GM19463 (cell line): ENCODE measurements at regions not wholly inside any gene's neighbourhood (a gene's known extent, or its start where the extent isn't known, plus 50 kb on each side); places are given as distances from the start of the nearest gene placed in this dataset.

Experiments used
- ATAC-seq: cut with Tn5 transposase; IDR thresholded peaks from one replicate; pipeline ENCODE4 v1.9.1; 2021; ENCODE audit warnings: mild to moderate bottlenecking, moderate library complexity; ENCODE audit not compliant: unreplicated experiment

DNA sequence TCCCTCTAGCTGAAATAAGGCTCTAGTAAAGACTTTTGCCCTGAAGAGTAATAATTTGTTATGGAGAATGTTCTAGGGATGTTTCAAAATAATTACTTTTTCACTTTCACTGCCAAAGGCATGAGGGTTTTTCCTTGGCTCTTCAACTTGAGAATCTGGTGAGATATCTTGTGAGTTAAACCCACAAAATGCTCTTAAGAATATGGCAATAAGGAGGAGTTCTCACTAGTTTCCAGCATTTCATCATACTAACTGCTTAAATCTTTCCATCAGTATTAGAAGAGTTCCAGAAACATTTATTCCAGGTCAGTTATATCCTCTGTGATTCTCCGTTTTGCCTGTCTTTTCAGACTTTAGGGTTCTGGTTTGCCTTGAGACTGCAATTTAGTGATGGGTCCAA, 785.6 kb upstream of the GJE1 start:
- ATAC-seq = no peak

DNA sequence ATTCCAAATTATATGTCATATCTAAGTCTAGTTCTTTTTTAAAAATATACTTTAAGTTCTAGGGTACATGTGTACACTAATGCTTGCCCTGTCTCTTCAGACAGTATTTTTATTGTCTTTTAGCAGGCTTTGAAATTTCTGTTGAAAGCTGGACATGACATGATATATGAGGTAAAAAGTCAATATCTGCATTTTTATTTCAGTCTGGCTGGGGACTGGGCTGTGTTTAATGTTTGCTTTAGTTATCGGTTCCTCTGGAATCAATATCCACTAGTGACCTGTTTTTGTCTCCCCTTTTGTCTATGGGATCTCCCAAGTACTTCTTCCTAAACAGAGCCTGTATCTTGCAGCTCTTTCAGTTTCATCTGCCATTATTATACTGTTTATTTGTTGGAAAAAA, 786.2 kb upstream of the GJE1 start:
- ATAC-seq = no peak

DNA sequence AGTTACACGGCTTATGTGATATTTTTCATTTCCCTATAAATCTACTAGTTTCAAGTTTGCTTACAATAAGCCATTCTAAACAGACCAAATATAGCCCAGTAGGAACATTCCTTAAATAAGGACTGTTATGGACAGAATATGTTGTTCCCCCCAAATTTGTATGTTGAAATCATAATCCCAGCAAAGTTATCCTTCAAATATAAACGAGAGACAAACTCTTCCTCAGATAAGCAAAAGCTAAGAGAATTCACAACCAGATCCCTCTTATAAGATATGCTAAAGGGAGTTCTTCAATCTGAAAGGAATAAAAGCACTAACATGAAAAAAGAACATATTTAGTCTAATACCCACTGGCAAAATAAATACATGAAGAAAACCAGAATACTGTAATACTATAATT, 795.5 kb upstream of the GJE1 start:
- no peak for ATAC-seq

DNA sequence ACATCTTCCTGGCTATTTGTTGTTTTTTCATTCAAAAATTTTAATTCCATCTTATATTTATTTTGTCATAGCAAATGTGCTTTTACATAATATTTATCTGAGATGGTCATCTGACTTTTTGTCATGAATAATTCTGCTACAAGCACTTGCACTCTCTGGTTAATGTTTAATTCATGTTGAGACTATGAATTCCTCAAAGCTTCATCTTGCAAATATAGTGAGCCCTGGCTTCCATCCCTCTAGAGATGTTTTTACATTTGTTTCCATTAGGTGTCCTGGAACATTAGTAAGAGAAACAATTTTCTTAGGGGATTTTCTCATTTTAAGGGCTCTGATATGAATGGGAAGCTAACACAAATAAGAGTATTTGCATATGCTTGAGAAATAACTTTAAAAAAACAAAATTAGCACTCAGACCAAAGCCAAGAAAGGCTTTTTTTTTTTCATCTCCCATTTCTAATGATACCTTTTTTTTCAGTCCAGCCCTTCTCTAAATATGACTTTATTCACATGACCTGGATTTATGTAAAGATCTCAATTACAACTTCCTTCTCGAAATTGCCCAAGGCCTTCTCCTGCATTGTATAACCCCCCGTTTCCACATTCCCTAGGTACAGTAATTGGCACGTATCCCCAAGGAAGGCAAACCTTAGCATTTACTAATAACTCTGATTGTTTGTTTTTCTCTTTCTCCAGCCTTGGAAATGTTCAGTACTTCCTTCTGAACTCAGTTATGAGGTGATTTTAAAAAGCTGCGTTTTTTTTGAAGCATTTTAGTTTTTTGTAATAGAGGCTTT, 797.0 kb upstream of the GJE1 start:
- ATAC-seq = no peak

- no peak for ATAC-seq
Observed at GRCh38 chr6:141326925-141327324, 805.8 kb upstream of the GJE1 start.

- peak; percentile 82 for ATAC-seq
Observed at GRCh38 chr6:141326426-141326825, 806.3 kb upstream of the GJE1 start.

GRCh38 chr6:141321493-141322347, 811.0 kb upstream of the GJE1 start:
- ATAC-seq = no peak

DNA sequence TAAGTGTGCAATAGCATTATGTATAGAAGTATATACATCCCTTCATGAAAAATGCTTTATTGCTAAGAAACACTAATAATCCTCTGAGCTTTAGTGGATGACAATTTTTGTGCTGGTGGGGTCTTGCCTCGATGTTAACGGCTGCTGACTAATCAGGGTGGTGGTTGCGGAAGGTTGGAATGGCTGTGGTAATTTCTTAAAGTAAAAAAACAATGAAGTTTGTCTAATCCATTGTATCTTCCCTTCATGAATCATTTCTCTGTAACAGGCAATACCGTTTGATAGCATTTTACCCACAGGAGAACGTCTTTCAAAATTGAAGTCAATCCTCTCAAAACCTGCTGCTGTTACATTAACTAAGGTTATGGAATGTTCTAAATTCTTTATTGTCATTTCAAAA, 816.5 kb upstream of the GJE1 start:
- ATAC-seq = no peak

DNA sequence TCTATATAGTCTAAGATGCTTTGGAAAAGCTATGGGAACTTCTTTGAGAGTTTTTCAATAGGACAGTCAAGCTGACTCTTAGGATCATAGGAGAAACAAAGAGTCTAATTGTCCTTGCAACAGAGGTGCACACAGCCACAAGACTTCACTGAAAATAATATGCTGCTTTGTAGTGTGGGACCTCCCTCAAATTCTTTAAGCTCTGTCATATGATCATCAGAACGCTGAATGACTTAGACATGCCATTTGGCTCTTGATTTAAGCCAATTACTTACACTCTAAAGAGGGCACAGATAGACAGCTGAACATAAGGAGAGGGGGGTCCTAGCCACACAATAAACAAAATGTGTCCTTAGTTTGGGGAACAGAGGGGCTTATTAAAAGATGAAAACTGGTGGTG, 818.7 kb upstream of the GJE1 start:
- ATAC-seq = no peak

DNA sequence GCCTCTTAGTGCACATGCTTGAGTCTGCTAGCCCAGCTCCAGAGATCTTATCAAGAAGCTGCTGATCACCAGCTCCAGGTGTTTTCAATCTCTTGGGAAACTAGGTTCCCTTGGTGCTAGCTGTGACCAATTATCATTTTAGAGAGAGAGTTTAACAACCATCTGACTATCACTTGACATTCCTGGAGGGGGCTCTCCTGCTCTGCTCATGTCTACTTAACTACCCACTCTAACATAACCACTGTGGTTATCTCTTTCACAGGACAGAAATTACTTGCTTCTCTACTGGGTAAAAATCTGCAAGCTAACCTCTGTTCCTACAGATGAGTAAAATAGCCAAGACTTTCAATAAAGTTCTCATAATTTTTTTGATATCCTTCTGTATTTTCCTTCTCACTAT, 823.4 kb upstream of the GJE1 start:
- ATAC-seq = no peak

GRCh38 chr6:141307309-141307998, 825.3 kb upstream of the GJE1 start:
- ATAC-seq = no peak

- ATAC-seq = no peak
Observed at GRCh38 chr6:141303907-141304306, 828.8 kb upstream of the GJE1 start.

- ATAC-seq = no peak
Observed at GRCh38 chr6:141301779-141302178, 830.9 kb upstream of the GJE1 start.

GRCh38 chr6:141290941-141291721, 841.6 kb upstream of the GJE1 start:
- no peak for ATAC-seq

DNA sequence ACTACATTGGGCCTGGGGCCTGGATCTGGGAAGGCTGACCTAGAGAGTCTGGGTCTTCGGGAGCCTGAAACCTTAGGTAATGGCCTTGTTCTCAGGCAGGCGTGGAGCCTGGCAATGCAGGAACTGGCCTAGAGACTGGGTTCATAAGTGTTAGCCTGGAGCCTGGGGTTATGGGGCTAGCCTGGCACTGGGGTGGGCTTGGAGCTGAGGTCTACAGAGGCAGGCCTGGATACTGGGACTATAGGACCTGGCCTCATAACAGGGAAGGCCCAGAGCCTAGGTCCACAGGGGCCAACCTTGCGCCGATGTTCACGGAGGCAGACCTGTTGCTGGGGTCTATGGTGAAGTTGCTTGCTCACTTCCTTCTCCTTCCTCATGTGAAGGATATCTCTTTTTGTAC, 843.8 kb upstream of the GJE1 start:
- no peak for ATAC-seq

- ATAC-seq = no peak
Observed at GRCh38 chr6:141282263-141282662, 850.5 kb upstream of the GJE1 start.

- ATAC-seq = no peak
Observed at GRCh38 chr6:141269684-141270083, 863.0 kb upstream of the GJE1 start.

DNA sequence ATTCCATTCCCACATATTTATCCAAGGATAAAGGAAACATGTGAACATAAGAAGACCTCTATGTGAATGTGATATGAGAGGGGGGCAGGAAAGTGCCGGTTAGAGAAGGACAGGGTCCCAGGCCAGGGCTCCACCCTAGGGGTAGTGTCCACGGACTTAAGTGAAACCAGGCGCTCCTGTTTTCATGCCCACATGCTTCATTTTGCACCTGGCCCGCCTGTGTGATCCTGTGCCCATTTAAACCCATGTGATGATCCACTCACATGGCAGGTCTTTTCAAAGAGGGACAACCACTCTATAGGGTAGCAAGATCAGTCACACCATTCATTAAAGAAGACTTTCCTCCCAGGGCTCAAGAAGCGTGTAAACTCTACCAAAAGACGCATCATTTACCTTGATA, 865.3 kb upstream of the GJE1 start:
- no peak for ATAC-seq

DNA sequence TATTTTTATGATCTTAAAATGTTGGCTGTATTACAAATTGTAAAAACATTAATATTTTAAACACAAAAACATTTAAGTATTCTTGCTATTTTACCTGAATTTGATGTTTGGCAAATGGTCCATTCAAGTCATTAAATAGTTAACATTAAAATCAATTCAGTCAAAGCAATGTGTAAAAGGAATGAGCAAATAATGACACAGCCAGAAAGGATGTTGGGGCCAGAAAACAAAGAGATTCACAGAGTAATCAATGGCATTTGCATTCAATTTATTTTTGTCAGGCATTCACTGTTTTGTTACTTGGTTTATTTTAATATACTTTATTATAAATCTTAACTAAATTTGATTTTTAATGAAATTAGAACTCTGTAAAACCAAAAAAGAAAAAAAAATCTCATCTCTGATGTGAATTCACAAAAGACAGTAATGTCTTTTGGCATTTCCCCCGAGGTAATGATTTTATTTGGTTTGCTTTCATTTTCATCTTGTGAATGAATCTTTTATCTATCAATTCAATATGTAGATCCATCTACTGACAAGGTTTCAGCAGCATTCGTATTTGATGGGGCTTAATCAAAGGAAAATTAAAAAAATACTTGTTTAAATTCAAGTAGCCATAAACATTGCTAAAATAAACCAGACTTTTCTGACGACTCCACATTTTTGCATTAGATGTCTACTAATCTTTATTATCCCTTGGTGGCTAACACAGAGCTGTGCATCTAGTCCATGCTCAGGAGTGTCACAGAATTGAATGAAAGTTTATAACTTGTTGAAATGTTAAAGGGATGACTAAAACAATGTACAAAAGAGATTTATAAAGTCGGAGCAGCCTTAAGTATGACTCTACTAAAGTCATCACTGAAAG, 866.7 kb upstream of the GJE1 start:
- no peak for ATAC-seq

DNA sequence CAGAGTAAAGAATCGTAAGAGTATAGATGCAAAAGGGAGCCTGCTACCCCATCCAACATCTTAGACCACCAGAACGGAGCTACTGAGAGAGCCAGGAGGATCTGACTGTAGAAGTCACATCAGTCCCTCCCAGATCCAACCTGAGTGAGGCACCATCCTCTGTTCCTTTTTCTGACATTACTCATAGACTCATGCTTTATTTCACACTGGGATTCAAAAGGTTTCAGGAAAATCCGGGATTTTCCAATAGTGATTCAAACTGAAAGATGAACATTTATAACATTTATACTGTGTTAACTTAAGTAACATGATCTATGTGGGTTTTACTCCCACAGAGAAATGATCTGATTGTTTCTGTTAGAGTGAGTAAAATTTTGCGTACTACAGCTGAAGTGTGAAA, 868.6 kb upstream of the GJE1 start:
- no peak for ATAC-seq
